ENCODE measurements at regions not wholly inside any gene's neighbourhood (a gene's known extent, or its start where the extent isn't known, plus 50 kb on each side); places are given as distances from the start of the nearest gene placed in this dataset.
A peak's percentile ranks its signal among the peaks of the same experiment; 100 is the strongest.

DNA sequence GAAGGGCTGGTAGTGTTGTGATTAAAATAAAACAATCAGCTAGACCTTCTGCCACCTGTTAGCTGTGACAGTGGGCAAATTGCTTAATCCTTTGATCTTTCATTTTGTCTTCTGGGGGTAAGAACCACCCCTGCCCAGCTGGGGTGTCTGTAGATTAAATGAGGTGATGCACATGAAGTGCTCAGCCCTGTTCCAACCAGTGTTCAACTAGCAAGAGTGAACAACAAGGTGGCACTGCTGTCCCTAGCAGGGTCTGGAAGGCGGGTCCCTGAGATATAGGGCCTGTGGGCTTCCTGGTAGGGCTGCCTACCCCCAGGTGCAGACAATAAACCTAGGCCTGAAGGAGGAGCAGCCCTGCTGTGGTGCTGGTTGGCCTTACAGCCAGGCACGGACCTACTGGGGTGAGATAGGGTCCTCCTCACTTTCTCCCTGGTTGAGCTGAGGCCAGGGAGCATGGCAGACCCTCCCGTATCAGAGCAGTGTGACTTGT lies 60.6 kb downstream of the ARL6IP4 start:
- DNase-seq: no peak

DNA sequence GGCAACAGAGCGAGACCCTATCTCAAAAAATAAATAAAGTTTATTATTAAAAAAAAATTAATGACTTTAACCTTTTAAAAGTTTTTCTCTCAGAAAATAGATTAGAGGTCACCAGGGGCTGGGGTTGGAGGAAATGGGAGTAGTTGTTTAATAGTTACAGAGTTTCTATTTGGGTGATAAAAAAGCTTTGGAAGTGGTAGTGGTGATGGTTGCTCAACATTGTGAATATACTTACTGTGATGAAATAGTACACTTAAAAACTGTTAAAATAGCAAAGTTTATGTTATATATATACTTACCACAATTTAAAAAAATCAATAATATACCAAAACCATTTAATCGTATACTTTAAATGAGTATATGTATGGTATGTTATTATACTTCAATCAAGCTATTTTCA lies 59.6 kb downstream of the ARL6IP4 start:
- no peak for DNase-seq

DNA sequence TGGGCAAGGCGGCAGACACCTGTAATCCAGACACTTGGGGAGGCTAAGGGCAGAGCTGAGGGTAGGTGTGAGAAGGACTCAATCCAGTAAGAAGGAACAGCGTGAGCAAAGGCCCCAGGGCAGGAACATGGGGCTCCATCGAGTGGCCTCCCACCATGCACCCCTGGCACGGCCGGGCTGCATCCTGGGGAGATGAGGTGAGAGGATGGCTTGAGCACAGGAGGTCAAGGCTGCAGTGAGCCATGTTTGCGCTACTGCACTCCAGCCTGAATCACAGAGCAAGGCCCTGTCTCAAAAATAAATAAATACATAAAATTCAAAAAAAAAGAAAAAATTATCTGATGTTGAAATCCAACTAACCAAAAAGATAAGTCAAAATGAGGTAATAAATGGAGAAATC lies 58.5 kb downstream of the ARL6IP4 start:
- no peak for DNase-seq

DNA sequence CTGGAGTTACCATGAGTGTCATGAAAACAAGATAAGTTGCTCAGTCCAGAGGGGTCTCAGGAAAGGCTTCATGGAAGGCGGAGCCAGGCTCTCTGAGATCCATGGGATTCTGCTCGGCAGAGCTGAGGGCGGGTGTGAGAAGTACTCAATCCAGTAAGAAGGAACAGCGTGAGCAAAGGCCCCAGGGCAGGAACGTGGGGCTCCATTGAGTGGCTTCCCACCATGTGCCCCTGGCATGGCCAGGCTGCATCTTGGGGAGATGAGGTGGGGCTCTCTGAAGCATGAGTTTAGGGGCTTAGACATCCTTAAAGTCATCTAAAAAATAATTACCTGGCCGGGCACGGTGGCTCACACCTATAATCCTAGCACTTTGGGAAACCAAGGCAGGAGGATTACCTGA lies 58.0 kb downstream of the ARL6IP4 start:
- no peak for DNase-seq

DNA sequence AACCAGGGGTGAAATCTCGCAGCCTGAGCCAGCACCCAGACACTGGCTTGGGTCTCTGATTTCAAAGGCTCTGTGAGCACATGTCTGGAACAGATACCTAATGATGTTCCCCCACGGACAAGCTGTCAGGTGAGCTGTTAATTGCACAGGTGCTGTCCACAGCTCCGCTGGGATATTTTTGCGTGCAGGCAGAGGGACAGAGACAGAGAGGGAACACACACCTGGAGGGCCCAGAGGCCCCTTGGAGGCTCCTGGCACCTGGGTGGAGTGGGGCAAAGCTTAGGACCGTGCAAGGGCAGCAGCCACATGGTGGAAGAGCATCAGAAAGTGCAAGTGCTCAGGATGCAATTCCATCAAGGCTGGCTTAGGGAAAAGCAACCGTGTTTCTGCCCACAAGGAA lies 57.3 kb downstream of the ARL6IP4 start:
- no peak for DNase-seq

DNA sequence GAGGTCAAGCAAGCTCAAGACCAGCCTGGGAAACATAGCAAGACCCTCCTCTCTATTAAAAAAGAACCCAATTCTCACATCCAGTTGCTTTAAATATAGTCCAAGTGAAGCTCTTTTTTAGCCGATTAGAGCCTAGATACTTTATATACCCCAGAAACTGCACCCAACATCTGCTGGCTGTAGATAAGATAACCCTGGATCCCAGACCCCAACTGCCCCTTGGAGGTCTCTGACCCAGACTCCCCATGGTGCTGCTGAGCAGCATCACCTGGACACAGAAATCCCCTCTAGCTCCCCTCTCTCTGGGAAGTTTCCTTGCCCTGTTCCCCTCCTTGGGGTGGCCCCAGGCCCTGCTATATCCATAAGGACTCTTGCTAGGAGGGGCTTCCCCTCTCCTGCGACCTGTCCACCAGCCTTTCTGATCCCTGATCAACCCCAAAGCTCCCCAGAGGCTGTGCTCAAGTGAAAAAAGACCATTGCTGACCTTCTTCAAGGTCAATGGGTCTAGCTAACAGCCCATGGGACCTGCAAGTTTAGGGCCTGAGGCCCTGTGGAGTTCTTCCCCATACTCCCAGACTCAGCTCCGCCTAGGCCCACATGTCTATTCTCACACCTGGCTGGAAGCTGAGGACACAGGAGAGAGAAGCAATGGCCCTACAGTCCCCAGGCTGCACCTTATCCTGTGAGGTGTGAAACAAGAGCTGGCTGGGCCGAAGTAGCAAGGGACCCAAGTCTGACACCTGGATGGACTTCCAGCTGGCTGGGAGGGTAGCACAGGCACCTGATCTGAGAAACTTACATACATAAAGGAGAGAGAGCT lies 56.2 kb downstream of the ARL6IP4 start:
- no peak for DNase-seq

DNA sequence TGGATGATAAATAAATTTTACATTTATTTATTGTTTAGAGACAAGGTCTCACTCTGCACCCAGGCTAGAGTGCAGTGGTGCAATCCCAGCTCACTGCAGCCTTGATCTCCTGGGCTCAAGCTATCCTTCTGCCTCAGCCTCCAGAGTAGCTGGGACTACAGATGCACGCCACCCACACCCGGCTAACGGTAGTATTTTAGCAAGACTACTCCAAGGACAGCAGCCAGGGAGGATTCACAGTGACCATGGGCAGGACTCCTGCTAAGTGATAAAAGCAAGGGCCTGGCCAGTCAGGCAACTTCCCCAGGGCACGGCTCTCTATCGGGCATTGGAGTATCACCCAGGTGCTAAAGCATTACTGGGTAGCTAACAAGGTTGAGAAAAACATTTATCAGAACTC lies 55.4 kb downstream of the ARL6IP4 start:
- DNase-seq: no peak

DNA sequence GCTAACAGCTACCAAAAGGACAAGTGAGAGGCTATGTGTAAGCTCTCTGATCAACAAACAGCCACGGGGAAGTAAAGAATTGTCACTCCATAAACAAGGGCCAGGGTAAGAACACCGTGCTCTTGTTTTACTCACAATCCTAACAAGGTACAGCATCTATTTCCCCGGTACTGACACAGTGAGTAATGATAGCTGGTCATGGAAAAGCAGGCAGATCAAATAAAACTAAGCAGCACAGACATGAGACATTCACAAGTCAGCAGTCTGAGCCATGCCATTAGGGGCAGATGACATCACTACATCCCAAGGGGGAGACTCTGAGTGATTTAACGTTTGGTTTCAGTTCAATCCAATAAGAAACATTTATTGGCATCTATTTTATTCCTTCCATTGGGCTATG lies 54.4 kb downstream of the ARL6IP4 start:
- peak; percentile 57 for DNase-seq

DNA sequence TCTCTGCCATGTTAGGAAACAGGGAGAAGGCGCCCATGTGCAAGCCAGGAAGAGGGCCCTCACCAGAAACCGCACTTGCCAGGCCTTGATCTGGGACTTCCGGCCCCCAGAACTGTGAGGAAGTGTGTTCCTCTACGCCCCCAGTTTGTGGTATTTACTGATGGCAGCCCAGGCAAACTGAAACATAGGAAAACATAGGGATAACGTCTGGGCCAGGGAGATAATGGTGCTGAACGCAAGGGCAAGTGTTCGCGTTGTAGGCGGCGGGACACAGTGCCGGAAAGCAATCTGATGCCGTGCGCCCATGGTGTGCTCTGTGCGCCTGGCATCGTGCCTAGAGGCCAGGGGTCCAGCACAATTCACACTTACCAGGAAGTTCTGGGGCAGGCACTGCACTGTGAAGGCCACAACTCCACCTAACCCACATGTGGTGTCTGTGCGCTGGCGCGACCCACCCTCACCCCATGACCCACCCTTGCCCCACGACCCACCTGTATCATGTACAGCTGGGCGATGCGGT lies 53.6 kb downstream of the ARL6IP4 start:
- no peak for DNase-seq

DNA sequence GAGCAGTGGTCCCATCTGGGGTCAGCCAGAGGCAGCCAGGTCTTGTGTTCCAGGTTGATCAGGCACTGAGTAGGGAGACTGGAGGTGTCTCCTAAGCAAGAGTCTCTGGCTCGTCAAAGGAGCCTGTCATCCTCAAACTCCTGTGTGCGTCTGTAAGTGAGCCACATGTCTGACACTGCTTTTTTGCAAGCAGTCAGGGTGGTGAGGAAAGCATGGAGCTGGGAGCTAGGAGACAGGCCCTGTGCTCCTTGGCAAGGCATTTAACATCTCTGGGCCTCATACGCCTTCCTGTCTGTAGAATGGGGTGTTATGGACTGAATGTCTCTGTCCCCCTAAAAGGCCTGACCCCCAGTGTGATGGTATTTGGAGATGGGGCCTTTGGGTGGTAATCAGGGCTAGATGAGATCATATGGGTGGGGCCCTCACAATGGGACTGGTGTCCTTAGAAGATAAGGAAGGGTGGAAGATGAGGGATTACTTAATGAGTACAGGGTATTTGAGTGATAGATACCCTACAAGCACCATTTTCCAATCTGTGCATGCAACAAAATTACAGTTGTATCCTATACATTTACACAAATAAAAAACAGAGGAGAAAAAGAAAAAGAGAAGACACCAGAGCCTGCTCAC lies 53.0 kb downstream of the ARL6IP4 start:
- no peak for DNase-seq

DNA sequence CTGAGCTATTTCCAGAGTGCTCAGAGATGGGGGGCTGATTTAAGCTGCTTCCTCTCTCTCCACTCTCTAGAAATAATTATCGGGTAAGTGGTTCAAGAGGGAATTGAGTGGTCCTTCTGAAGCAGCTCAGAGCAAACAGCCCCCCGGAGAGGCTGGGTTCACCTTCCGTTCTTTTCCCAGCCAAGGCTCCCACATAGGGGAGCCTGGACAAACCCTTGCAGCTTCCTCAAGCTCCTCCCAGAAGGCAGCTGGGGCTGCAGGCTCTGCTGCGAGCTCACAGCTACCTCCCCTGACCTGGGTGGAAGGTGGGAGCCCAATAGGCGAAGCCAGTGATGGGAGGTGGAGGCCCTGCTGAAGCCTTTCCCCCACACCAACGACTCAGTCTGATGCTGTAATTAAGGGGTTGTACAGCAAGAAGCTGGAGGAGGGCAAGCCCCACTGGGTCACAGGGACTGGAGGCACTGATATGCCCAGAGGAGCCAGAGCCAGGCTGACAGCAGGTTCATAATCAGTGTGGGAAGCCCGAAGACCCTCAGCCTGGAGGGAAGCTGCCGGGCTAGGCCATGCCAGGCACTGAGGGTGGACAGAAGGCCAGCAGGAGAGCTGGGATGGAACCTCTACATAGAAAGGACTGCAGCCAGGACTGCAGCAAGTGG lies 52.4 kb downstream of the ARL6IP4 start:
- no peak for DNase-seq
